HG03575 (cell line): ENCODE measurements at regions not wholly inside any gene's neighbourhood (a gene's known extent, or its start where the extent isn't known, plus 50 kb on each side); places are given as distances from the start of the nearest gene placed in this dataset.

Source experiments
- ATAC-seq: cut with Tn5 transposase; IDR thresholded peaks from one replicate; pipeline ENCODE4 v1.9.1; 2021; ENCODE audit not compliant: unreplicated experiment, insufficient number of reproducible peaks, low FRiP score; ENCODE audit errors: extremely low read depth

DNA sequence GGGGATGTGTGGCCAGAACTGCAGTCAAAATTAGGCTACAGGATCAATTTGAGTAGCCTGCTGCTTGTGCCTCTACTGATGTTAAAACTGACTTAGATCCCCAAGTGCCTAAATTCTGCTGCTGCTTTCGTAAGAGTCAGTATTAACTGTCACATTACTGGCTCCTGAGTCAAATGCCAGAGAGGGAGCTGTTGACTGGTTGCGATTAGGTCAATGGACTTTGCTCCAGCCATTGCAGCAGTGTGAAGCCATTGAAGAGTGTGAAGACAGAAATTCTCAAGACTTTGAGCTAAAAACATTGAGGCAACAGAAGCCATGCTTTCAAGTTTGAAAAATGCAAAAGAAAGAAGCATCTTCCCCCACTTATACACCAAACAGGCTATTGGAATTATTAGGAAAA, 151.1 kb upstream of the MITF start:
- ATAC-seq = no peak

DNA sequence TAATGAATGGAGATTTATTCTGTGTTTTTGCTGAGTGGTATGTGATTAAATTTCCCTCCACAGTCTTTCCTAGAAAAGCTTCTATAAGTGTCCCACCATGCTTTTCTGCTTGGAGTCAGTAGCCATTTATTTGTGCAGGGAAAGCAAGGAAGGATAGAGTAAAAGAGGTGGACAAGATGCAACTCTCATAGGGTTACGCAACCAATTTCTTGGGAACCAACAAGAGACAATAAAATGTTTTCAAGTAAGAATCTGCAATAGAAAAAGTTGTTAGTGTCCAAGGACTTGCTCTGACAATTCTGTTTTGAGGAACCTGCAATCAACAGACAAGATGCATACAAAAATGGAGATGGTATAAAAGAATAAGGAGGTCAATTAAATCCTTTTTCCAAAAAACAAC, 153.8 kb upstream of the MITF start:
- ATAC-seq = no peak

DNA sequence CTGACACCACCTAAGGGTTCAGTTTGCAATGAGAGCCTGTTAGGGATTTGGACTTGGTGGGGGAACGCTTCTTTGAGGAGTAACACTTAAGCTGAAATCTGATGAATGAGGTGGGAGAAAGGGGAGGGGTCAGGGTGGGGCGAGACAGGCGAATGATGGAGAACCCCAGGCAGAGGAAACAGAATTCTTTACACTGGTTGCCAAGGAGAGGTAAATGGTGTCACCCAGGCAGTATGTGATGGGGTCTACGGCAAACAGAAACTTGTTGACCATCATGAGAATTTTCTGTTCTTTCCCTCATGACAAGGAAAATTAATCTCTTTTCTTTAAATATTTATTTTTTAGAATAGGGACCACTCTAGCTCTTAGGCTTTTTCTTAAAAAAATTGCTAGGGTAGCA, 157.2 kb upstream of the MITF start:
- ATAC-seq = no peak

DNA sequence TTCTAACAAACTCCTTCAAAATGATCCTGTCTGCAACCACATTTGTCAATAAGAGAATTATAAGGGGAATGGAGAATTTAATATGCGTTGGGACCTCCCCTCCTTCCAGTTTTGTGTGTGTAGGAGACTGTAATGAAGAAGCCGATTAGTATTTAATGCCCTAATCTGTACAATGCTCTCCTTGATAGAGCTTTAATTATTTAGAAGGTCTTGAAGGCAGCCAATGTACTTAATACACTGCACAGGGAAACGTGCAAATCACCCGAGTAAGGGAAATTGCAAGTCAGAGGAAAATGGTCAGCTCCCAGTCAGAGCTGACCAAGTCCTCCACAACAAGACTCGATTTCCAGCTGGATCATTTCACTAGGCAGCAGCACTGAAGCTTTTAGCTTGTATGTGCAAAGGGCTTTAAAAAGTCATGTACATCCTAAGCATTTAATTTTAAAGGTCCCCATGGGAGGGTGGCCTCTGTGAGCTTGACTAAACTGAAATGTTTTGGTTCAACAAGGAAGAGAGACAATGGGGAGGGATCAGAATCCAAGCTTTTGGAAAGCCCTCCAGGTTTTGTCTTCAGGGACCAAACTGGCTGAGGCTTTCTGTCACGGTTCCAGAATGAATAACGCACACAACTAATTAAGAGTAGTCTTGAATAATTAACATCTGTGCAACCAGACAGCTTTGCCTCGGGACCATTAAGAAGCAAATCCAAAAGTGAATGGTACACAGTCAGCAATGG, 159.8 kb upstream of the MITF start:
- ATAC-seq = no peak

DNA sequence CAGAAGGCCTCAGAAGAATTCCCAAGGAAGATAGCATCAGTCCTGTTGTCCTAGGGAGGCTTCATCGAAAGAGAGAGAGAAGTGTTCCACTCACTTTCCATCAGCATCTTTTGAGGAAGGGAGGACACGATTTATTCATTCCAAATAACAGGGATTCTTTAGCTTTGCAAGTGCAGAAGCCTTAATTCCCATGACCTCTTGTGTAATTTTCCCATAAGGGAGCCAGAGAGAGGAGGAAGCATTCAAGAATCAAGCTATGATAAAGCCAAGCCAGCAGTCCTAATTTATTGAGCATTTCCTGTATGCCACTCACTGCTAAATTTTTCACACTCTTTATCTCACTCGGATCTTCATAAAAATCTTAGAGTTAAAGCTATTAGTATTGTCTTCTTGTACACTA, 169.7 kb upstream of the MITF start:
- ATAC-seq = no peak

DNA sequence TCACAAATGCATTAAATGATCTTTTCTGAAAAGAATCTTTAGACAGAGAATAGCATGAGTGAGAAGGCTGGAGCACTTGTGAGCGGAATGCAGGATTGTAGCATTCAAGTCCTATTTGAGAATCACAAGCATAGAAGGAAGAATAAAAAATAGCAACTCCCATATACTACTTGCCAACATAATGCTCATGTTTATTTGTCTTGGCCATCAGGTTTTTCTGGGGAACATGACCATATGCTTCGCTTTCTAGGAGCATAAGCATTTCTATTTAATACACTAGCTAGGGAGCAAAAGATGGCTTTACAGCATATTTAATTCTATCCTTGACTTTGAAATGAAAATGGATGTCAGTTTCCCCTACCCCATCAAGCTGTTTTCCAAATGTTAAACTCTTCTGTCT, 170.3 kb upstream of the MITF start:
- ATAC-seq = no peak

DNA sequence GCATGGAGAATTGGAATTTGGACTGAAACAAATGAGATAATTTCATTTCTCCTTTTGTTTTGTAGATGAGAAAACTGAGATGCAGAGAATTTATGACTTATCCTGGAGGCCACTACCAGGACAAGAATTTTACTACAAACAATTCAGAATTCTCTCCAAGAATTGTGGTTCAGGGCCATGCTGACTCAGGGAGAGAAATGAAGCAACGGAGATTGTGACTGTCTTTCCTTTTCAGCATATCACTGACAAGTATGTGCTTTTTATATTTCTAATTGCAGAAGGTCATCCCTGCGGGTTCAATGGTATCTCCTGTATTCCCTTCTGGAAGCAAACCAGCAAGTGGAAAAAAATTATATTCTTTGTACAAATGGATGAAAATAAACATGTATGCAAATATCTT, 170.8 kb upstream of the MITF start:
- no peak for ATAC-seq

DNA sequence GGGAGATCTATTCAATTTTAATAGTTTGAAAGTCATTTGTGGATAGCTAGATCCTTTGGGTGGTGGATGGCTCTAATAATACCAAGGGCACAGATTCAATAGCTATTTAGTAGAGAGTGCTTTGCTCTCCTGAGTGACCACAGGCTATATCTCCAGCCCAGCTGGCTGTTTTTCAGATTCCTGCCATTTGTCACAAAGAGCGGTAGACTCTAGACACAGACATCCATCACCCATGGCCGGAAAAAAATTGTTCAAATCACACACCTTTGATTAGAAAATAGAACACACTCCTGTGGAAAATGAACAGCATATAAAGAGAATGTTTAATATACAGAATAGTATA, 171.6 kb upstream of the MITF start:
- no peak for ATAC-seq

DNA sequence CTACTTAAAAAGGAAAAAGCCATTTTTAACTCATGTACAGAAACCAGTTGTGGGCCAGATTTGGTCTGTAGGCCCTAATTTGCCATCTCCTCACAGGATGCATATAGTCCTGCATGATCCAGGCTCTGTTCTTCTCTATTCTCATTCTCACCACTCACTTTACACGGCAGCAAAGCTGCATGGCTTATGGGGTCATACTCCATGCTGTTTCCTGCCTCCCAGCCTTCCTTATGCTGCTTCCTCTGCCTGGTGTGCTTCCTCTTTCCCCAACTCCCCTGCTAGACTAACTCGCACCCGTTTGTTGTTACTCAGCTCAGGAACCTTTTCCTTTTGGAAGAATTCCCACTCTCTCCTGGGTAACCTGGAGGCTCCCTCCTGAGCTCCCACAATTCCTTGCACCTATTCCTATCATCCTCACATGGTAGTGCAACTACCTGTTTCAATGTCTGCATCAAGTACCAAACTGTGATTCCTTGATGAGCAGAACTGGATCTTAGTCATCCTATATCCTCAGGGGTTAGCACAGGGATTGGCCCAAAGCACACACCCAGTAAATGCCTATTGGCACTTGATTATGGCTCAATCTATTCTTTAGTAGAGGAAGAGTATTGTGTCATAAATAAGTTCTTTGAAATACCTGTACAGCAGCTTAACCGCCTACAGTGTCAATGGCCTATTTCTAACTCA, 172.1 kb upstream of the MITF start:
- no peak for ATAC-seq

DNA sequence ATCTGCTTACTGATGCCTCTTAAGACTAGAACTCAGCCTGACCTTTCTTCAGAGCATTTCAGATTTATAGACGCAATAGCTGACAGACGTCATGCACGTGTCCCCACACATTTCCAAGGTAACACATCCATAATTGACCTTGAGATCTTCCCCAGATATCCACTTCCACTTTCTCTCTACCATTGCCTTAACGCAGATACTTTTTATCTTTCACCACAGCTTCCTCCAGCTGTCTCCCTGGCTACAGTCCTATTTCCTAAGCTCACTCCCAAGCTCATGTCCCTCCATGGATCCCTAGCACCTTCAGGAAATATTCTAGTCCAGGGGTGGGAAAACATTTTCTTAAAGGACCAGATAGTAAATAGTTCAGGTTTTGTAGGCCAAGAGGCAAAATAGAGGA, 173.0 kb upstream of the MITF start:
- ATAC-seq = no peak

DNA sequence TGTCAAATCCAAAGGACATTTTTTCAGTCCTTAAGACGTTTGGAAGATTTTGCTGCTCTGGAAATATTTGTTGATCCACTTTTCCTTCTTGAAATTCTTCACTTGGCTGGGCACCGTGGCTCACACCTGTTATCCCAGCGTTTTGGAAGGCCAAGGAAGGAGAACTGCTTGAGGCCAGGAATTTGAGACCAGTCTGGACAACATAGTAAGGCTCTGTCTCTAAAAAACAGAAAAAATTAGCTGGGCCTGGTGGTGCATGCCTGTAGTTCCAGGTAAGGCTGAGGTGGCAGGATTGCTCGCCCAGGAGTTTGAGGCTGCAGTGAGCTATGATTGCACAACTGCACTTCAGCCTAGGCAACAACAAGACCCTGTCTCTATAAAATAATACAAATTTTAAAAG, 173.9 kb upstream of the MITF start:
- no peak for ATAC-seq

DNA sequence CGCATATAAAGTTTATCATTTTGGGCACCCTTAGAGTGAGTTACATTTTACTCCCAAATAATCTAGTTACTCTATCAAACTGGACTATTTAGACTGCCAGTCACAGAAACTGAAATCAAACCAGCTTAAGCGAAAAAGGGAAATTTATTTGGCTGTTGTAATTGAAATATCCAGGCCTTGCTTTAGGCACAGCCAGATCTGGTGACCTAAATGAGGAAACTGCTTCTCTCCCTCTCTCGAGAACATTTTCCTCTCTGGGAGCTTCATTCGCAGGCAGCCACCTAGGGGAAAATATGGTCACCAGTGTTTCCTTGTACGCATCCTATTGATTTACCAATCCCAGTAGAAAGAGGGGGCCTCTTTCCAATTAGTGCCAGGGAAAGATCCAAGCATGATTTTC, 175.3 kb upstream of the MITF start:
- no peak for ATAC-seq

DNA sequence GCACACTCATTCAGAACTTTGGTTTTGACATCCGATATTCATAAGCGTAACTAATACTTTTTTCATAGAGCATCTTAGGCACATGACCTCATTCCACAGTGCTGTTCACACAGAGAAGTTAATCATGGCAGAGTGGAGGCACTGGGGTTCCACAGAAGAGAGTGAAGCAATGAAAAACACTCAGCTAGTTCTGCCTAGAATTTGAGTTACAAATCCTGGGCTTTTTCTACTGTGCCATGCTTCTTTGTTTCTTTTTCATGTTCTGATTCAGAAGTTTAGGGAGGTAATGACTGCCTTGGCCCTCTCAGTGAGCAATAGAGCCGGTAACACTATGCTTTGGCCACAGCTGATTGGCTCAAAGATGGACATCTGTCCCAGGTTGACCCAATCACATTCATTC, 176.1 kb upstream of the MITF start:
- no peak for ATAC-seq

DNA sequence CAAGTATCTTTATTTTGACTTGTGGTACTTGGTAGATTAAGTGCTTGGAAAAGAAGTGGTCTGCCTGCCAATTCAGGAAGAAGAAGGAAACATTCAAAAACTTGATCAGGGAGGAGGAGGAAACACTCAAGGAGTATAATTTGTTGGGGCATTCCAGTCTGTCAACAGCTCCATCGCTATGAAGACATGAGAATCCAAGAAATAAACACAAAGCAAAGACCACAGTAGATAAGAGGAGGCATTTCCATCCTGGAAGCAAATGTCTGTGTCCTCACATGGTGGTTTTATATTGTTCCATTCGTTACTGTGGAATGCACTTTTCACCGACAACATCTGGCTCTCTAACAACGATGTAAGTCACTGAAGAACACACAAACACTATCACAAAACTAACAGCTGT, 176.1 kb upstream of the FRMD4B start:
- ATAC-seq = no peak

DNA sequence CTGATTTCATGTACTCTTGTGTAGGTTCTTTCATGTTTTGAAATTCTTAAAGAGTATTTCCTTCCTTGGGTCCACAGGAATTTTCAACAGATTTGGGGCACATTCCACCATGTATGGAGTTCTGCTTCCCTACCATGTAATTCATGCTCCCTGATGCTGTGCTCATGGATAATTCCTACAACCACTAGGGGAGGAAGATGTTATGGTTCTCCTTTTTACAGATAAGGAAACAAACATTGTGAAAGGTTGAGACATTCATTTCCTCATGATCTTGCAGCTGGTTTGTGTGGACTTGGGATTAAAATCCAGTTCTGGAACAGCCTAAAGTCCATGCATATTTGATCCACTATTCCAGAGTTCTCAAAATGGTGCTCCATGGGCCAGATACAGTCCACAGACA, 174.9 kb upstream of the FRMD4B start:
- ATAC-seq = no peak

DNA sequence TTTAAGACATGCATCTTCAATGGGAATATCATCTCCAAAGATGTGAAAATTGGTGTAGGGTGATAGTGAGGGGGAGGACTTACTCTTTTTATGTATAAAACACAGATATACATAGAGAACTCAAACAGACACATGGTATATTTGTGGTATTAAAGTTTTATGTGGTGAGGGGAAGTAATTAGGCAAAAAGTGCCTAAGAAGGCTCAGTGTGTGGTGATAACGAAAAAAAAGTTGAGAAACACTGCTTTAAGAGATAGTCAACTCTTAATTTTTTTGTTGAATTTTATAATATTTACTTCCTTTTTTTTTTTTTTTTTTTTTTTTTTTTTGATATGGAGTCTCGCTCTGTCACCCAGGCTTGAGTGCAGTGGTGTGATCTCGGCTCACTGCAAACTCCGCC, 174.2 kb upstream of the FRMD4B start:
- no peak for ATAC-seq

DNA sequence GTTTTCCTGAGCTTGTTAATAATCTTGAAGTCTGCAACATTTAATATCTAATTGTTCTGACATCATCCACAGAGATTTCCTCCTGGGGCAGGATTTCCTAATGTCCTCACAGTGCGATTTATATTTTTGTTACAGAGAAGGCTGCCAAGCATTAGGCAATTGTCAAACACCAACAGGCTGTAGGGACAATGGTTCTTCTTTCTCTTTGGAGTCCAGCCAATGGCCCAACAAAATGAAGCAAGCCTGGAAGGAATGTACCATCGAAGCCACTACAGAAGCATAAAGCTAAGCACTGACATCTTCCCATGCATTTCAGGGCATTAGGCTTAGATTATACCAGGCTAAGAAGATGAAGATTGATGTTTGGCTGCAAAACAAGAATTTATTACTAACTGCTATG, 173.0 kb upstream of the FRMD4B start:
- ATAC-seq = no peak

DNA sequence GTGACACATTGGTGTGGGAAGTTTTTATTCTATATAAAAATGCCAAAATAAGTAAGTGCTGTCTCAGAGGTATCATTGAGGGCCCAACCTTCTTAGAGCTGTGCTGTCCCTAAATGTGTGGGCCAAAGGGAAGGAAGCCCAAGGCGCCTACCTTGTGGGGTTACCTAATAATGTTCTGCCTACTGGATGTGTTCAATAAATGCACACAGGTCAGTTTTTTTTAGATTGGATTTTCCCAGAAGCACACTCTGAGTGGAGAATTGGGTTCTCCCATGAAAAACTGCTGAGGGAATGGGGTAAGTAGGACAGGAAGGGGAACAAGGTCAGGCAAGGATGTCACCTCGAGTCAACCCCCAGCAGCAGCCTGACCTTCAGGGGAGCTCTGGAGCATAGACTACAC, 168.7 kb upstream of the FRMD4B start:
- no peak for ATAC-seq

DNA sequence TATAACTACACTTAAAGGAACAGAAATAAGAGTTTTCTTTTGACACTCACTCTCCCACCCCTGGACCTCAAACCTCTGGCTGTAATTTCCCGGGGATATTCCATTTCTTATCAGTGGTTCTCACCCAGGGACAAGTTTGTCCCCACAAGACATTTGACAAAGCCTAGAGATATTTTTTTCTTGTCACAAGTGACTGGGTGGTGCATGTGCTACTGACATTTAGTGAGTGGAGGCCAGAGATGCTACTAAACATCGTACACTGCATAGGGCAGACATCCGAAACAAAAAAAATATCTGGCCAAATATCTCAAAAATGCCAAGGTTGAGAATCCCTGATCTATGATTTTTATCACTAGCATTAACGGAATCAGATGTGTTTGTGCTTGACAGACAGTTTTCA, 168.0 kb upstream of the FRMD4B start:
- no peak for ATAC-seq

DNA sequence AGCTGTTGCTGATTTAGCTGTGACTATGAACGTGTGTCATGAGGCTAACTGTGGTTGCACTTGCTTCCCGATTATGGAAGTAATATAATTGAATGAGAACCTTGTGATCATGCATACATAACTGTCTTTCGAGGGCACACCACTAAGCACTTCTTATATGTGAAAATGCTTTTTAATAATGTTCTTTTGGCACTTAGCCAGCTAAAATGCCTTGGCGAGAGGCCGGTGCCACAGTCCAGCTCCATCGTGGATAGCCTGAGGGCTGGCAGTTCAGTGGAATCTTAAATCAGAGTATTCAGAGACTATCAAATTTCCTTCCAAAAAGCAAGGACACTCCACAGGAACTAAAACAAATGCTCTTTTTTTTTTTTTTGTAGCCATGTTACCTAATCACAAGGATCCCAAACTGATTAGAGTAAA, 161.6 kb upstream of the FRMD4B start:
- ATAC-seq = no peak

DNA sequence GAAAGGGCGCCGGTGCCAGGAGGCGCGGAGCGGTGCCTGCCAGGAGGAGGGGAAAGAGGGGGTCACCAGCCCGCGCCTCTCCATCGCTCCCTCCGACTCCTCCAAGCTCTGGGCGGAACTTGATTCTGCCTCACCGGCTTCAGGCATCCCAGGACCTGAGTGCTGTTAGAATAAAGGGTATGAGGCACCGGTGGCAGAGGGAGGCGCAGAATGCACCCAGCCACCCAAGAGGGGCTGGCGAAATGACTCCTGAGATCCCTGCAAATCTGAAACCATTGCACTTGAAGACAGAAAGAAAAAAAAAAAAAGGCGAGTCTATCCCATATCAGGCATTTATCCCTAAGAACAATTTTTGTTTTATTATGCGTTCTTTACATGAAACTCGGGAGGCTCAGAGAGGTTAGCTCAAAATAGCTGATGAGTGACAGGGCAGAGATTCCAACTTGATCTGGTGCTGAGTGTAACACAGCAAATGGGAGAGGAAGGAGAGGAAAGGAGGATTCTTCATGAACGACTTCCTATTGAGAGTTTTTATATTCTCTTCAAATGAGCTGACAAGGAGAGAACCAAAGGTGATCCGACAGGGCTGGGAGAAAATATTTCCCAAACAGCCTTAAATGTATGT, 157.0 kb upstream of the FRMD4B start:
- no peak for ATAC-seq
